ENCODE measurements at regions not wholly inside any gene's neighbourhood (a gene's known extent, or its start where the extent isn't known, plus 50 kb on each side); places are given as distances from the start of the nearest gene placed in this dataset.

- TF ChIP-seq, protein P1, sequence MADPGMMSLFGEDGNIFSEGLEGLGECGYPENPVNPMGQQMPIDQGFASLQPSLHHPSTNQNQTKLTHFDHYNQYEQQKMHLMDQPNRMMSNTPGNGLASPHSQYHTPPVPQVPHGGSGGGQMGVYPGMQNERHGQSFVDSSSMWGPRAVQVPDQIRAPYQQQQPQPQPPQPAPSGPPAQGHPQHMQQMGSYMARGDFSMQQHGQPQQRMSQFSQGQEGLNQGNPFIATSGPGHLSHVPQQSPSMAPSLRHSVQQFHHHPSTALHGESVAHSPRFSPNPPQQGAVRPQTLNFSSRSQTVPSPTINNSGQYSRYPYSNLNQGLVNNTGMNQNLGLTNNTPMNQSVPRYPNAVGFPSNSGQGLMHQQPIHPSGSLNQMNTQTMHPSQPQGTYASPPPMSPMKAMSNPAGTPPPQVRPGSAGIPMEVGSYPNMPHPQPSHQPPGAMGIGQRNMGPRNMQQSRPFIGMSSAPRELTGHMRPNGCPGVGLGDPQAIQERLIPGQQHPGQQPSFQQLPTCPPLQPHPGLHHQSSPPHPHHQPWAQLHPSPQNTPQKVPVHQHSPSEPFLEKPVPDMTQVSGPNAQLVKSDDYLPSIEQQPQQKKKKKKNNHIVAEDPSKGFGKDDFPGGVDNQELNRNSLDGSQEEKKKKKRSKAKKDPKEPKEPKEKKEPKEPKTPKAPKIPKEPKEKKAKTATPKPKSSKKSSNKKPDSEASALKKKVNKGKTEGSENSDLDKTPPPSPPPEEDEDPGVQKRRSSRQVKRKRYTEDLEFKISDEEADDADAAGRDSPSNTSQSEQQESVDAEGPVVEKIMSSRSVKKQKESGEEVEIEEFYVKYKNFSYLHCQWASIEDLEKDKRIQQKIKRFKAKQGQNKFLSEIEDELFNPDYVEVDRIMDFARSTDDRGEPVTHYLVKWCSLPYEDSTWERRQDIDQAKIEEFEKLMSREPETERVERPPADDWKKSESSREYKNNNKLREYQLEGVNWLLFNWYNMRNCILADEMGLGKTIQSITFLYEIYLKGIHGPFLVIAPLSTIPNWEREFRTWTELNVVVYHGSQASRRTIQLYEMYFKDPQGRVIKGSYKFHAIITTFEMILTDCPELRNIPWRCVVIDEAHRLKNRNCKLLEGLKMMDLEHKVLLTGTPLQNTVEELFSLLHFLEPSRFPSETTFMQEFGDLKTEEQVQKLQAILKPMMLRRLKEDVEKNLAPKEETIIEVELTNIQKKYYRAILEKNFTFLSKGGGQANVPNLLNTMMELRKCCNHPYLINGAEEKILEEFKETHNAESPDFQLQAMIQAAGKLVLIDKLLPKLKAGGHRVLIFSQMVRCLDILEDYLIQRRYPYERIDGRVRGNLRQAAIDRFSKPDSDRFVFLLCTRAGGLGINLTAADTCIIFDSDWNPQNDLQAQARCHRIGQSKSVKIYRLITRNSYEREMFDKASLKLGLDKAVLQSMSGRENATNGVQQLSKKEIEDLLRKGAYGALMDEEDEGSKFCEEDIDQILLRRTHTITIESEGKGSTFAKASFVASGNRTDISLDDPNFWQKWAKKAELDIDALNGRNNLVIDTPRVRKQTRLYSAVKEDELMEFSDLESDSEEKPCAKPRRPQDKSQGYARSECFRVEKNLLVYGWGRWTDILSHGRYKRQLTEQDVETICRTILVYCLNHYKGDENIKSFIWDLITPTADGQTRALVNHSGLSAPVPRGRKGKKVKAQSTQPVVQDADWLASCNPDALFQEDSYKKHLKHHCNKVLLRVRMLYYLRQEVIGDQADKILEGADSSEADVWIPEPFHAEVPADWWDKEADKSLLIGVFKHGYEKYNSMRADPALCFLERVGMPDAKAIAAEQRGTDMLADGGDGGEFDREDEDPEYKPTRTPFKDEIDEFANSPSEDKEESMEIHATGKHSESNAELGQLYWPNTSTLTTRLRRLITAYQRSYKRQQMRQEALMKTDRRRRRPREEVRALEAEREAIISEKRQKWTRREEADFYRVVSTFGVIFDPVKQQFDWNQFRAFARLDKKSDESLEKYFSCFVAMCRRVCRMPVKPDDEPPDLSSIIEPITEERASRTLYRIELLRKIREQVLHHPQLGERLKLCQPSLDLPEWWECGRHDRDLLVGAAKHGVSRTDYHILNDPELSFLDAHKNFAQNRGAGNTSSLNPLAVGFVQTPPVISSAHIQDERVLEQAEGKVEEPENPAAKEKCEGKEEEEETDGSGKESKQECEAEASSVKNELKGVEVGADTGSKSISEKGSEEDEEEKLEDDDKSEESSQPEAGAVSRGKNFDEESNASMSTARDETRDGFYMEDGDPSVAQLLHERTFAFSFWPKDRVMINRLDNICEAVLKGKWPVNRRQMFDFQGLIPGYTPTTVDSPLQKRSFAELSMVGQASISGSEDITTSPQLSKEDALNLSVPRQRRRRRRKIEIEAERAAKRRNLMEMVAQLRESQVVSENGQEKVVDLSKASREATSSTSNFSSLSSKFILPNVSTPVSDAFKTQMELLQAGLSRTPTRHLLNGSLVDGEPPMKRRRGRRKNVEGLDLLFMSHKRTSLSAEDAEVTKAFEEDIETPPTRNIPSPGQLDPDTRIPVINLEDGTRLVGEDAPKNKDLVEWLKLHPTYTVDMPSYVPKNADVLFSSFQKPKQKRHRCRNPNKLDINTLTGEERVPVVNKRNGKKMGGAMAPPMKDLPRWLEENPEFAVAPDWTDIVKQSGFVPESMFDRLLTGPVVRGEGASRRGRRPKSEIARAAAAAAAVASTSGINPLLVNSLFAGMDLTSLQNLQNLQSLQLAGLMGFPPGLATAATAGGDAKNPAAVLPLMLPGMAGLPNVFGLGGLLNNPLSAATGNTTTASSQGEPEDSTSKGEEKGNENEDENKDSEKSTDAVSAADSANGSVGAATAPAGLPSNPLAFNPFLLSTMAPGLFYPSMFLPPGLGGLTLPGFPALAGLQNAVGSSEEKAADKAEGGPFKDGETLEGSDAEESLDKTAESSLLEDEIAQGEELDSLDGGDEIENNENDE (IDR thresholded peaks at IDR 0.05; ENCODE audit: low read depth, low read length), result no peak
- TF ChIP-seq HMGXB4 (CRISPR knock-in tag; IDR thresholded peaks at IDR 0.05), result no peak
- TF ChIP-seq, protein P2, sequence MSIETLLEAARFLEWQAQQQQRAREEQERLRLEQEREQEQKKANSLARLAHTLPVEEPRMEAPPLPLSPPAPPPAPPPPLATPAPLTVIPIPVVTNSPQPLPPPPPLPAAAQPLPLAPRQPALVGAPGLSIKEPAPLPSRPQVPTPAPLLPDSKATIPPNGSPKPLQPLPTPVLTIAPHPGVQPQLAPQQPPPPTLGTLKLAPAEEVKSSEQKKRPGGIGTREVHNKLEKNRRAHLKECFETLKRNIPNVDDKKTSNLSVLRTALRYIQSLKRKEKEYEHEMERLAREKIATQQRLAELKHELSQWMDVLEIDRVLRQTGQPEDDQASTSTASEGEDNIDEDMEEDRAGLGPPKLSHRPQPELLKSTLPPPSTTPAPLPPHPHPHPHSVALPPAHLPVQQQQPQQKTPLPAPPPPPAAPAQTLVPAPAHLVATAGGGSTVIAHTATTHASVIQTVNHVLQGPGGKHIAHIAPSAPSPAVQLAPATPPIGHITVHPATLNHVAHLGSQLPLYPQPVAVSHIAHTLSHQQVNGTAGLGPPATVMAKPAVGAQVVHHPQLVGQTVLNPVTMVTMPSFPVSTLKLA (conservative IDR thresholded peaks at IDR 0.05), result no peak
- TF ChIP-seq ZSCAN29 (IDR thresholded peaks at IDR 0.05), result no peak
- TF ChIP-seq ZNF668 (CRISPR knock-in tag; IDR thresholded peaks at IDR 0.05), result no peak
Observed at GRCh38 chr1:186738926-186739325, 58.7 kb upstream of the PTGS2 start (continued).

All from K562 (cell line).